A673 (cell line): ENCODE measurements at regions not wholly inside any gene's neighbourhood (a gene's known extent, or its start where the extent isn't known, plus 50 kb on each side); places are given as distances from the start of the nearest gene placed in this dataset.

Experiments
- BruUV-seq: library from RNA; stranded (reverse); fragments of 400-500 nt; replicated peaks from 2 replicates; lab custom pipeline; 2021; lab: Mats Ljungman, UMichigan
- CTCF ChIA-PET: fragments of 300-600 bp; sonication (Branson Sonifier 250); formaldehyde crosslinking; loops from one replicate; lab custom pipeline; 2022; ENCODE audit warnings: antibody characterized with exemption; lab: Charles Lee
- POLR2A ChIA-PET: fragments of 300-600 bp; sonication (Branson Sonifier 250); formaldehyde crosslinking; loops from one replicate; lab custom pipeline; 2022; ENCODE audit warnings: antibody characterized with exemption; ENCODE audit not compliant: low non-redundant PET; lab: Charles Lee
- DNase-seq: peaks from one replicate; pipeline ENCODE4 v3.0.0-alpha.2; 2015; ENCODE audit warnings: low spot score
- H3K27ac ChIP-seq: fragments of 200-600 bp; sonication (generic); 2 replicates; pipeline ENCODE4 v1.5.1; 2016; ENCODE audit warnings: mixed run types, low read depth, mild to moderate bottlenecking, mixed read lengths, antibody characterized with exemption, low read length; ENCODE audit not compliant: poor library complexity, severe bottlenecking
- H3K27me3 ChIP-seq: fragments of 200-600 bp; sonication (generic); replicated peaks from 2 replicates; pipeline ENCODE4 v1.6.1; 2017; ENCODE audit warnings: mixed run types, low read depth, mild to moderate bottlenecking, mixed read lengths, antibody characterized with exemption, low read length; ENCODE audit not compliant: insufficient read depth, poor library complexity
- H3K36me3 ChIP-seq: fragments of 200-600 bp; sonication (generic); 2 replicates; pipeline ENCODE4 v1.6.1; 2016; ENCODE audit warnings: mixed run types, mild to moderate bottlenecking, mixed read lengths, antibody characterized with exemption, low read length; ENCODE audit not compliant: insufficient read depth, poor library complexity, severe bottlenecking
- H3K4me1 ChIP-seq: fragments of 200-600 bp; sonication (generic); 2 replicates; pipeline ENCODE4 v1.6.1; 2017; ENCODE audit warnings: mixed run types, mild to moderate bottlenecking, mixed read lengths, antibody characterized with exemption, low read length; ENCODE audit not compliant: insufficient read depth, poor library complexity, severe bottlenecking
- H3K4me3 ChIP-seq: fragments of 200-600 bp; sonication (generic); 2 replicates; pipeline ENCODE4 v1.5.1; 2016; ENCODE audit warnings: low read depth, mixed run types, mild to moderate bottlenecking, mixed read lengths, low read length; ENCODE audit not compliant: poor library complexity, severe bottlenecking
- H3K9me3 ChIP-seq: fragments of 200-600 bp; sonication (generic); 2 replicates; pipeline ENCODE4 v1.6.1; 2016; ENCODE audit warnings: mixed run types, low read depth, mild to moderate bottlenecking, mixed read lengths, antibody characterized with exemption, low read length; ENCODE audit not compliant: poor library complexity, severe bottlenecking
- CTCF ChIP-seq: fragments of 300-800, 200-600 bp; sonication (generic); conservative IDR thresholded peaks from 2 replicates; pipeline ENCODE4 v1.5.1; 2017; ENCODE audit warnings: low read depth, mild to moderate bottlenecking, antibody characterized with exemption, low read length, moderate library complexity, mixed read lengths
- EZH2 ChIP-seq: fragments of 200-600 bp; sonication (generic); IDR thresholded peaks from 2 replicates; pipeline ENCODE4 v1.6.1; 2017; ENCODE audit warnings: borderline replicate concordance, low read depth, mild to moderate bottlenecking, mixed read lengths, antibody characterized with exemption, low read length; ENCODE audit not compliant: poor library complexity, severe bottlenecking
- intact Hi-C: fragments of 100-400 bp; cut with micrococcal nuclease; formaldehyde crosslinking; loops from one replicate; pipeline ENCODE4 v1.10.0; 2022; ENCODE audit not compliant: unreplicated experiment

- peaks cover 48% of the 10 kb centered on the region for H3K9me3 ChIP-seq
- POLR2A ChIA-PET = no interaction called here
- no peak for DNase-seq
- no peaks in the 10 kb centered on the region for H3K36me3 ChIP-seq
- H3K4me1 ChIP-seq = no peaks in the 10 kb centered on the region
- no TSS peak for BruUV-seq
- intact Hi-C loops = no loop called here
- TF ChIP-seq CTCF = no peak
- no peak for TF ChIP-seq EZH2
- no peak overlapping the region for H3K4me3 ChIP-seq
- no peaks in the 10 kb centered on the region for H3K27me3 ChIP-seq
- no peak overlapping the region for H3K27ac ChIP-seq
- CTCF ChIA-PET = no interaction called here
Observed at GRCh38 chr5:3356016-3356415, 239.6 kb upstream of the IRX1 start.

GRCh38 chr5:3355126-3355525 is 240.5 kb upstream of the IRX1 start:
- ChIA-PET CTCF (no interaction called here), POLR2A (no interaction called here)
- no peak for TF ChIP-seq CTCF
- no peak for TF ChIP-seq EZH2
- H3K36me3 ChIP-seq = no peaks in the 10 kb centered on the region
- intact Hi-C loops = no loop called here
- H3K27me3 ChIP-seq = no peaks in the 10 kb centered on the region
- H3K9me3 ChIP-seq = peaks cover 52% of the 10 kb centered on the region
- no peak for DNase-seq
- no peak overlapping the region for H3K4me3 ChIP-seq
- no peaks in the 10 kb centered on the region for H3K4me1 ChIP-seq
- H3K27ac ChIP-seq = no peak overlapping the region
- BruUV-seq = no TSS peak

DNA sequence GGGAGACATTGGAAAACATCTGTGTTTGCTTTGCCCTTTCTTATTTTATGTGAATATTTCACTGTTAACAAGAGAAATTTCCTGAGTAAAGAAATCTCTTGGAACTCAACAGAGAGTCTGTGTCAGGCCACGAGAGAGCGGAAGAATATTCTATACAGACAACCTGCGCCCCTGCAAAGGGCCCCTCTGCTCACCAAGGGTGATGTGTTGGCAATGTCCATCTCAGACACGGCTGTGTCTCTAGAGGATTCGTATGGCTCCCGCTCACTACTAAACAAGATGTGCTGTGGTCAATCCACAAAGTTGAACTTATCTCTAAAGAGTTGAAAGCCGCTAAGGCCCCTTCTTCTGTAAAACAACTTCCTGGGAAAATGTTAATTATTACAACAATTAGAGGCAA is 241.0 kb upstream of the IRX1 start:
- Histone ChIP-seq H3K27me3 (no peaks in the 10 kb centered on the region), H3K36me3 (no peaks in the 10 kb centered on the region), H3K4me1 (no peaks in the 10 kb centered on the region), H3K4me3 (no peak overlapping the region), H3K9me3 (peaks cover 50% of the 10 kb centered on the region), H3K27ac (no peak overlapping the region)
- BruUV-seq = no TSS peak
- TF ChIP-seq CTCF (no peak), EZH2 (no peak)
- ChIA-PET POLR2A (no interaction called here), CTCF (no interaction called here)
- DNase-seq = no peak
- intact Hi-C loops = no loop called here
